ENCODE measurements at regions not wholly inside any gene's neighbourhood (a gene's known extent, or its start where the extent isn't known, plus 50 kb on each side); places are given as distances from the start of the nearest gene placed in this dataset.
"Not testable (repeated sequence)": the region's sequence is repeated elsewhere in the genome, so short reads cannot be mapped to it uniquely, and the experiment has no call there.

- Histone ChIP-seq H3K27ac (ENCODE audit: low read length) (no peak overlapping the region), H3K27me3 (ENCODE audit: control insufficient read depth, insufficient read depth) (no peaks in the 10 kb centered on the region), H3K4me1 (ENCODE audit: control insufficient read depth, insufficient read depth, low read length) (no peaks in the 10 kb centered on the region), H3K4me3 (ENCODE audit: low read length) (no peak overlapping the region), H3K9me3 (ENCODE audit: control insufficient read depth, low read length) (no peaks in the 10 kb centered on the region)
- ATAC-seq (no peak), DNase-seq (no peak)
- intact Hi-C loops (cut with DNase I), result no loop called here
- WGBS, result 66% methylated on average over 10 of the region's 10 CpGs
Measured at GRCh38 chr15:38843736-38844590, 279.3 kb upstream of the RASGRP1 start.

GRCh38 chr15:38844736-38845135, 280.1 kb upstream of the RASGRP1 start:
- no peaks in the 10 kb centered on the region for H3K9me3 ChIP-seq (ENCODE audit: control insufficient read depth, low read length)
- H3K27ac ChIP-seq (ENCODE audit: low read length), result no peak overlapping the region
- ATAC-seq (no peak), DNase-seq (no peak)
- no peaks in the 10 kb centered on the region for H3K27me3 ChIP-seq (ENCODE audit: control insufficient read depth, insufficient read depth)
- 85% methylated on average over 1 of the region's 1 CpG for WGBS
- H3K4me3 ChIP-seq (ENCODE audit: low read length), result no peak overlapping the region
- intact Hi-C loops (cut with DNase I), result no loop called here
- H3K4me1 ChIP-seq (ENCODE audit: control insufficient read depth, insufficient read depth, low read length), result no peaks in the 10 kb centered on the region

GRCh38 chr15:38846346-38846745, 281.7 kb upstream of the RASGRP1 start:
- ATAC-seq (no peak), DNase-seq (no peak)
- Histone ChIP-seq H3K27ac (ENCODE audit: low read length) (no peak overlapping the region), H3K9me3 (ENCODE audit: control insufficient read depth, low read length) (no peaks in the 10 kb centered on the region), H3K27me3 (ENCODE audit: control insufficient read depth, insufficient read depth) (no peaks in the 10 kb centered on the region), H3K4me3 (ENCODE audit: low read length) (no peak overlapping the region), H3K4me1 (ENCODE audit: control insufficient read depth, insufficient read depth, low read length) (no peaks in the 10 kb centered on the region)
- 55% methylated on average over 2 of the region's 2 CpGs for WGBS
- intact Hi-C loops (cut with DNase I), result no loop called here

GRCh38 chr15:38847666-38848065, 283.1 kb upstream of the RASGRP1 start:
- no peaks in the 10 kb centered on the region for H3K9me3 ChIP-seq (ENCODE audit: control insufficient read depth, low read length)
- intact Hi-C loops (cut with DNase I), result no loop called here
- H3K4me1 ChIP-seq (ENCODE audit: control insufficient read depth, insufficient read depth, low read length), result no peaks in the 10 kb centered on the region
- H3K27me3 ChIP-seq (ENCODE audit: control insufficient read depth, insufficient read depth), result no peaks in the 10 kb centered on the region
- no peak for ATAC-seq
- H3K4me3 ChIP-seq (ENCODE audit: low read length), result no peak overlapping the region
- 86% methylated on average over 5 of the region's 5 CpGs for WGBS
- no peak overlapping the region for H3K27ac ChIP-seq (ENCODE audit: low read length)
- no peak for DNase-seq

- no peaks in the 10 kb centered on the region for H3K27me3 ChIP-seq (ENCODE audit: control insufficient read depth, insufficient read depth)
- no peaks in the 10 kb centered on the region for H3K4me1 ChIP-seq (ENCODE audit: control insufficient read depth, insufficient read depth, low read length)
- ATAC-seq (no peak), DNase-seq (no peak)
- intact Hi-C loops (cut with DNase I), result no loop called here
- WGBS, result 42% methylated on average over 1 of the region's 1 CpG
- H3K9me3 ChIP-seq (ENCODE audit: control insufficient read depth, low read length), result no peaks in the 10 kb centered on the region
- H3K4me3 ChIP-seq (ENCODE audit: low read length), result no peak overlapping the region
- no peak overlapping the region for H3K27ac ChIP-seq (ENCODE audit: low read length)
Measured at GRCh38 chr15:38849046-38849445, 284.4 kb upstream of the RASGRP1 start.

GRCh38 chr15:38852188-38852587, 287.6 kb upstream of the RASGRP1 start:
- intact Hi-C loops (cut with DNase I); H3K4me3 ChIP-seq (ENCODE audit: low read length); H3K27ac ChIP-seq (ENCODE audit: low read length); ATAC-seq; DNase-seq; H3K9me3 ChIP-seq (ENCODE audit: control insufficient read depth, low read length); H3K27me3 ChIP-seq (ENCODE audit: control insufficient read depth, insufficient read depth); H3K4me1 ChIP-seq (ENCODE audit: control insufficient read depth, insufficient read depth, low read length): not testable (repeated sequence)
- no CpG with 5 or more reads among the region's 1 CpG for WGBS

GRCh38 chr15:38853608-38854007, 289.0 kb upstream of the RASGRP1 start:
- no peaks in the 10 kb centered on the region for H3K27me3 ChIP-seq (ENCODE audit: control insufficient read depth, insufficient read depth)
- intact Hi-C loops (cut with DNase I), result no loop called here
- ATAC-seq (no peak), DNase-seq (no peak)
- no peaks in the 10 kb centered on the region for H3K9me3 ChIP-seq (ENCODE audit: control insufficient read depth, low read length)
- 39% methylated on average over 1 of the region's 1 CpG for WGBS
- no peak overlapping the region for H3K27ac ChIP-seq (ENCODE audit: low read length)
- H3K4me1 ChIP-seq (ENCODE audit: control insufficient read depth, insufficient read depth, low read length), result no peaks in the 10 kb centered on the region
- no peak overlapping the region for H3K4me3 ChIP-seq (ENCODE audit: low read length)

GRCh38 chr15:38854506-38854905, 289.9 kb upstream of the RASGRP1 start:
- ATAC-seq (no peak), DNase-seq (no peak)
- WGBS, result 78% methylated on average over 4 of the region's 4 CpGs
- no peak overlapping the region for H3K4me3 ChIP-seq (ENCODE audit: low read length)
- H3K27ac ChIP-seq (ENCODE audit: low read length), result no peak overlapping the region
- no peaks in the 10 kb centered on the region for H3K4me1 ChIP-seq (ENCODE audit: control insufficient read depth, insufficient read depth, low read length)
- no peaks in the 10 kb centered on the region for H3K9me3 ChIP-seq (ENCODE audit: control insufficient read depth, low read length)
- intact Hi-C loops (cut with DNase I), result no loop called here
- H3K27me3 ChIP-seq (ENCODE audit: control insufficient read depth, insufficient read depth), result no peaks in the 10 kb centered on the region

GRCh38 chr15:38857814-38858213, 293.2 kb upstream of the RASGRP1 start:
- DNase-seq (no peak), ATAC-seq (no peak)
- intact Hi-C loops (cut with DNase I), result no loop called here
- 77% methylated on average over 1 of the region's 1 CpG for WGBS
- no peak overlapping the region for H3K4me3 ChIP-seq (ENCODE audit: low read length)
- H3K9me3 ChIP-seq (ENCODE audit: control insufficient read depth, low read length), result no peaks in the 10 kb centered on the region
- no peaks in the 10 kb centered on the region for H3K27me3 ChIP-seq (ENCODE audit: control insufficient read depth, insufficient read depth)
- no peak overlapping the region for H3K27ac ChIP-seq (ENCODE audit: low read length)
- H3K4me1 ChIP-seq (ENCODE audit: control insufficient read depth, insufficient read depth, low read length), result peaks cover 2% of the 10 kb centered on the region

- H3K9me3 ChIP-seq (ENCODE audit: control insufficient read depth, low read length), result no peaks in the 10 kb centered on the region
- no peaks in the 10 kb centered on the region for H3K27me3 ChIP-seq (ENCODE audit: control insufficient read depth, insufficient read depth)
- H3K4me3 ChIP-seq (ENCODE audit: low read length), result no peak overlapping the region
- DNase-seq, result no peak
- H3K27ac ChIP-seq (ENCODE audit: low read length), result no peak overlapping the region
- no peak for ATAC-seq
- intact Hi-C loops (cut with DNase I), result no loop called here
- H3K4me1 ChIP-seq (ENCODE audit: control insufficient read depth, insufficient read depth, low read length), result peaks cover 4% of the 10 kb centered on the region
- 92% methylated on average over 2 of the region's 2 CpGs for WGBS
Measured at GRCh38 chr15:38859574-38859973, 295.0 kb upstream of the RASGRP1 start.

- intact Hi-C loops (cut with DNase I), result no loop called here
- ATAC-seq (no peak), DNase-seq (no peak)
- H3K27ac ChIP-seq (ENCODE audit: low read length), result no peak overlapping the region
- WGBS, result 64% methylated on average over 4 of the region's 4 CpGs
- no peaks in the 10 kb centered on the region for H3K27me3 ChIP-seq (ENCODE audit: control insufficient read depth, insufficient read depth)
- peaks cover 4% of the 10 kb centered on the region for H3K4me1 ChIP-seq (ENCODE audit: control insufficient read depth, insufficient read depth, low read length)
- no peaks in the 10 kb centered on the region for H3K9me3 ChIP-seq (ENCODE audit: control insufficient read depth, low read length)
- no peak overlapping the region for H3K4me3 ChIP-seq (ENCODE audit: low read length)
Measured at GRCh38 chr15:38860253-38860652, 295.6 kb upstream of the RASGRP1 start.

- intact Hi-C loops (cut with DNase I), result no loop called here
- Histone ChIP-seq H3K27ac (ENCODE audit: low read length) (no peak overlapping the region), H3K4me1 (ENCODE audit: control insufficient read depth, insufficient read depth, low read length) (peaks cover 4% of the 10 kb centered on the region), H3K27me3 (ENCODE audit: control insufficient read depth, insufficient read depth) (no peaks in the 10 kb centered on the region), H3K9me3 (ENCODE audit: control insufficient read depth, low read length) (no peaks in the 10 kb centered on the region), H3K4me3 (ENCODE audit: low read length) (no peak overlapping the region)
- no peak for DNase-seq
- ATAC-seq, result no peak
Measured at GRCh38 chr15:38860674-38861073, 296.1 kb upstream of the RASGRP1 start.
